HG02759 (cell line): ENCODE measurements at regions not wholly inside any gene's neighbourhood (a gene's known extent, or its start where the extent isn't known, plus 50 kb on each side); places are given as distances from the start of the nearest gene placed in this dataset.

ENCODE experiments used
- ATAC-seq: cut with Tn5 transposase; IDR thresholded peaks from one replicate; pipeline ENCODE4 v1.9.1; 2021; ENCODE audit warnings: mild to moderate bottlenecking, moderate library complexity; ENCODE audit not compliant: unreplicated experiment

DNA sequence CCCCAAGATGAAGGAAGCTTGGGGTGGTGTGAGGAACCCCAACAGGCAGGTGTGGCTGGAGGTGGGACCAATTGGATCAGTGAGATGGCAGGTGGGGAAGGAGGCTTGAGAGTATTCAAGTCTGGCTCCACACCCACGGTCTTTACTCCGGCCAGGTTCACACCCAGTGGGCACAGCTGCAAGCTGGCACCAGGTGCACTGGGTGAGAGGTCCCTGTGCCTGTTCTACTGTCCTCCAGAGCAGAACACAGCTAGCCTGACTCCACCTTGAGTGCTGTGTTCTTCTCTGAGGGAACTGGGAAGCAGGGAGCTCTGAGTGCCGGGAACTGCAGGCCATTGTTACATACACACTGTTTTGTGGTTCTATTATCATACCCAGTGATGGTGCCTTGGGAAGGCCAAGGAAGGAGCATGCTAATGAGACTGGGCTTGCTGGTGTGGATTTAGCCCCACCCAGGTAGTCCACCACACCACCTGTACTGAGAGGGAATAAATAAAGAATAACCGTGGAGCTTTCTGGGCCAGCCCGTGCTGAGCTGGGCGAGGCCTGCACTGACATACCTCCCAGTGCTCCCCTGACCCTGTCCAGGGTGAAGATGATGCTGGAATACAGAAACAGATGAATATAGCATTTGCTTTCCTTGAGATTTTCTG, 93.4 kb downstream of the ABHD5 start:
- ATAC-seq: no peak

DNA sequence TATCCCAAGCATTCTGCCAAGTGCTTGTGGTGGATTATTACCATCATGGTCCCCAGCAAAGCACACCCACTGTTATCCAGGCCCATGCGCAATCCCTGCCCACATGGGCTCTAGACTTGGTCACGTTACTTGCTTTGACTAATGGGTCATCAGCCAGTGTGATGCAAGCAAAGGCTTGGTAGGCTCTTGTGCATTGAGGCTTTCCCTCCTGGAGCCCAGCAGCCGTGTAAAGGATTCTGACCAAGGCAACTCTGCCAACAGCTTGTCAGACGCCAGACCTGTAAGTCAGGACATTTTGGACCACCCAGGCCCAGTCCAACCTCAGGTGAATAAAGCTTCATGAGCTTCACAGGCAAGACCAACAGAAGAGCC, 93.9 kb downstream of the ABHD5 start:
- ATAC-seq: no peak

DNA sequence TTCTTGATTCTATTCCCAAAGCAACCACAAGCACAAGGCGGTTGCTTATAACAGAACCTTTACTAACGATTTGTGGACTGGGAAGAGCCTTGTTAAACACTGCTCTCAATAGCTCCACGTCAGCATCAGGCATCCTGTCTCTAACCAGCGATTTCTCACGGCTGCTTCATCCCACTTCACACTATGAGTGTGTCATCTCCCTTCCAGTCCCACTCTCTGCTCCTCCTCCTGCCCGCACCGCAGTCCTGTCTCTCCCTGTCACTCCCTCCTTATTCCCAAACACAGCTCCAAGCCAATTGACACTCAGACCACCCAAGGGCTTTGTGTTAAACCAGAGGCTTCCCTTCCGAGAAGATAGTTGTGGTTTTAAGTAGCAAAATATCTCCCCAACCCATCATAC, 94.8 kb downstream of the ABHD5 start:
- ATAC-seq: no peak

DNA sequence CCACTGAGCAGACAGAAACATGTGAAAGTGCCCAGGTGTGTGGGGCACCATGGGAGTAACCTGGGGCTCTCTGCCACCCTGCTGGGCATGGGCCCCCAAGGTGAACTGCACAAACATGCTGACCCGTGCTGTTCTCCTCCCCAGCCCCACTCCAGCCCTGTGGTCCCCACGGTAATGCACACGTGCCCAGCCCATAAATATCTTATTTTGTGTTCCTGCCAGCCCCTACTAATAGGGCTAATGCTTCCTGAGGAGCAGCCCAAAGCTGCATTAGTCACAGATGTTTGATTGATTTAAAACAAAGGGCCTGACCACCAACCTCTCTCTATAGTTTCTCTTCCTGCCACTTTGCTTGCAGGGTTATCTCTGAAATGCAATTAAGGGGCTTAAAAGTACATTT, 95.4 kb downstream of the ABHD5 start:
- no peak for ATAC-seq

DNA sequence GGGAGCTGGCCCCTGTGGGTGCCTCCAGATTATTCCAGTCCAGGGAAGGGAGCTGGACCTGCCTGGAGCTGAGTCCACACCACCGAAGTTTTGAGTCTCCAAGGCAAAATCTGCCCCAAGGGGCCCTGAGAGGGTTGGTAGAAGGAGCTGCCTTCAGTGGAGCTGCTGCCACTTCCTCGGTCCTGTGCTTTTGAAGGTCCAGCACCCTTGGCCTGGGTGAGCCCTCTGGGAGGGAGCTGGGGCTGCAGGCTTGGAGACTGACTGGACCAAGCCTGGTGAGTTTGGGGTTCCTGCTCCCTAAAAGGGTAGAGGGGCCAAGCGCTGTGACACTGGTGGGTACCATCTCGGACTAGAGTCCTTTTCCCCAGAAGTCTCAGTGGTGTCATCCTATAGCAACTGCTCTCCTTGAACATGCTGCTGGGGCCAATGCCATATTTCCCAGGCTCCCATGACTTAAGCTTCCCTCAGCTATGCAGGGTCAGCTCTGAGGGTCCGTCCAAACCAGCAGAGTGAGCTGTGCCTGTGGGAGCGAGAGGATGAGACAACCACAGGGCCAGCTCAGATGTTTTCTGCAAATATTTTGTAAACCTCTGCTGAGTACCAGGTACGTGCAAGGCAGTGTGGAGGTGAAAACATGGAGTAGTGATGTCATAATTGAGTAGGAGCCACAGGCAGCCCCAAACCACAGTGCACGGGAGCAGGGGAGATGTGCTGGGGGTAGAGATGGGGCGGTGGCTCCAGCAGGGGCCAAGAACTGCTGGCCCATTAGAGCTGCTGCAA, 96.0 kb downstream of the ABHD5 start:
- no peak for ATAC-seq

DNA sequence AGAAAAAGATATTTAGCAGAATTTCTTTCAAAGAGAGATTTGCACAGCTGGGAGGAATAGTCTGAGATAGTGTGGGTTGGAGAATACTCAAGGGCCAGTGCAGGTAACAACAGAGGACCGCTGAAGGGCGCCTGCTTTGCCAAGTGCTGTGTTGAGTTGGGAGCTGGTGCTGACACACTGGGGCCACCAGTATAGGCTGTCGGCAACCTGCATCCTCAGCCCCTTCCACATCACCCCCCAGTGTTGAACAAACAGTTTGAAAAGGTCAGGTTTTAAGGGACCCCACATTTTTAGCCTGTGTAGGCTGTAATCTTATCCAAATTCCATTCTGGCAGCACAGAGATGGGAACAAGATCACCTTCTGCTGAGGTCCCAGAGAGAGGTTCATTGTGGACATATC, 96.6 kb downstream of the ABHD5 start:
- no peak for ATAC-seq

DNA sequence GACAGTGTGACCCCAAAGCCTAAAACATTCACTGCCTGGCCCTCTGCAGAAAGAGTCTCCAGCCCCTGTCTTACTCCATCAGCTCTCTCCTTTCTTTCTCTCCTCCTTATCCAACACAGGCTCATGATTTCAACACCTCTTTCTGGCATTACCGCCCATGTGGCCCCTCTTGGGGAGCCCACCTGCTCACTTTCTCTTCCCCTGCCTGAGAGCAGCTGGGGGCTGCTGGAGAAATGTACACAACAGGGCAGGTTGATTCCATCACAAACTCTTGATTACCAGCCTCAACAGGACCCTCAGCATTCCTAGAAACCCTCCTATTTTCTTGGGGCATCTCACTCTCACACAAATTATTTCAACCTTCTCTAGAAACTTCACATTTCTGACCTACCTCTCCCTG, 98.3 kb downstream of the ABHD5 start:
- no peak for ATAC-seq

DNA sequence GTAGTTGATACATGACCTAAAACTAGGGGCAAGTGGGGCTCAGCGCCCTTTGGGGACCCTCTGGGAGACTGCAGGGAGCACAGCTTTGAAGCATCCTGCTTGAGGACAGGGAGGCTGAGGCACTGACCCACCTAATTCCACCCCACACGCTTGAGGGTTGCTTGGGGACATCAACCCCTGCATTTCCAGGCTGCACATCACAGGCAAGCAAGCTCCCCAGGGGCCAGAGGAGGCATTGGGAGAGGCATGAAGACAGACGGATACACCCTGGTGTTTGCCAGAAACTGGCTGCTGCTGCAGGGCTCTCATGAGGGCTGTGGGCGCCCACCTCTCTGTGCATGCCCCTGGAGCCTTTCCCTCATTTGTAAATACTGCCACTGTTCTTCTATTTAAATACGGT, 99.3 kb downstream of the ABHD5 start:
- ATAC-seq: no peak

DNA sequence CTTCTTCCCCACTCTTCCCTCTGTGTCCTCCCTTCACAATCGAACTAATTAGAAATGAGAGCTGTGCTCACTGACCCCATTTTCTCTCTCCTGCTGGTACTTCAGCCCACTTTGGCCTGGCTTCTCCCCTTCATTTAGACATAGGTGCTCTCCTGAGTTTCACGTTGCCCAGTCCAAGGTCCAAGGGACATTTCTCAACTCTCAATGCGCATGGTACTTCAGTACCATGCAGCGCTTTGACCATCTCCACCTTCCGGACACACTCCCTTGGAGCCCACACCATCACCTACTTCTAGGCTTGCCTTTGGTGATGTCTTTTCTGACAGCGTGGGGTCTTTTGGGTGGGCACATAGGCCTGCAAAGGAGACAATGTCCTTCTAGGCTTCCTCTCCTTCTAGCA, 99.7 kb downstream of the ABHD5 start:
- no peak for ATAC-seq

DNA sequence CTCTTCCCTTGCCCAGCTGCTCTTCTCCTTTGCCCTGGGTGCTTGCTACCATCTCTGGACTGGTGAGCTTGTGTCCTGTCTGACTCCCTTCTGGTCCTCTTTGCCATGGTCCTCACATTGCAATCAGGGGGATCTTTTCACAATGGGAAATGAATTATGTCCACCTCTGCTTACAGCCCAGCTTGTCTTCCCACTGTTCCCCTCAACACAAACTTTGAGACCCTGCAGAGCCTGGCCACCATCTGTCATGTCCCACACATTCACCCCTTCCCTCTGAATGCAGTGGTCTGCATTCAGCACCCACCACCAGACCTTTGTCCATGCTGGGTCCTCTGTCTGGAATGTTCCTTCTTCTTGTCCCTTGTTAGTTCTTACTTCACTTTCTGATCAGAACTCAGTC, 100.5 kb downstream of the ABHD5 start:
- no peak for ATAC-seq

DNA sequence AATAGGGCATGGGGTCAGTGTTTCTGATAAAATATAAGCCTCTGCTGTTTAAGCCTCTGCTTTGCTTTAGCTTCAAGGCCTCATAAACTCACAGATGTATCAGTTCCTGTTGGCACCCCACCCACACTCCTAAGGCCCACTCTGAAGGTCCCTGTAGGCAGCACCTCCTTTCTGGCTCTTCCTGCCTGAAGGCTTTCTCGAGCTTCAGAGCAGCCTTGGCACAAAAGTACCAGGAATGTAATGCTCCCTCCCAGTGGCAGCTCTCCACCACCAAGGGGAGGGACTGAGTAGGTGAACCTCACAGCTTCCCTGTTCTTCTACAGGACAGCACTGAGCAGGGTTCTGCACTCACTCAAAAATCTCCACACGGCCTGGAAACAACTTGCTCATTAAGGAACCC, 102.2 kb downstream of the ABHD5 start:
- ATAC-seq: no peak

DNA sequence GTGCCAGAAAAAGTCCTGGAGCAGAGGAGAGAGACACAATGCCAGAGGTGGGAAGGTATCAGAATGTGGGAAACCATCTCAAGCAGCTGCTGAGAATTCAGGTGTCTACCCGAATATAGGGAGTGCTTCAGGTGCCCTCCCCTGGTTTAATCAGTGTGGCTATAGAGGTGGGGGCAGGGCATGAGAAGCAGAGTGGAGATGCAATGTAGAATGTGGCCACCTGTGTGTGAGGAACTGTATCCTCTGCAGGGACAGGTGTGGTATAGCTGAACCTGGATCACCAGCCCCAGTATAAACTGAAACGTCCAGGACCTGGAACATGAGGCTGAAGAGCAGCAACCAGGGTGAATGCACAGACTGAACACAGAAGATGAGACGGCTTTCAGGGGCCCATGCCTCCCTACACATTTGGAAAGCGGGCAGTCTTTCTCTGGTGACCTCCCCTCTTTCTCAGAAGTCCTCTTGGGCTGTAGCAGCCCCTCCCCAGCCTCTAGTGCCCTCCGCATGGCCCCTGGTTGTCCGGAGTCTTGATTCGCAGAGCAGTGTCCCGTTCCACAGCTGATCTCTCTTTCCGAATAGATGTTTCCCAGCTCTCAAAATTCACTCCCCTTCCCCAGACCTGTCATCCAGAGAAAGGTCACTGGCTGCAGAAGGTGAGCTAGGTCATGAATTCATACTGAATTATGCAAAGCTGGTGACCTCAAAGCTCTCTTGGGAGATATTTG, 103.1 kb downstream of the ABHD5 start:
- no peak for ATAC-seq

DNA sequence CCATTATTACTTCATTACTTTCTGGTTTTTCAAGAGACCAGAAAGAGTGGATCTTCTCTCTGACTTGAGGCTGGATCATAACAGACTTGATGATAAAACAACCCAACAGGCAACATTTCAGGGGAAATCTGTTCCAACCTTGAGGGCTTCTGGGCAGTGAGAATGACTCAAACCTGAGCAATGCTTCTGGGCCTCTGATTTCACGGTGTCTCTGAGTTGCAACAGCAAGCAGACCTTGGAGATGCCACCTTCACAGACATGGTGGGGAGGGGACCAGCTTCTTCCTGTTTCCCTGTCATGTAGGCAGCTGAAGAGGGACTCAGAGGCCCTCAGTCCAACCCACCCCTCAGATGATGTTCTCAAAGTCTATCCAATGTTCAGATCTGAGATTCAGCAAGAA, 104.0 kb downstream of the ABHD5 start:
- ATAC-seq: no peak

DNA sequence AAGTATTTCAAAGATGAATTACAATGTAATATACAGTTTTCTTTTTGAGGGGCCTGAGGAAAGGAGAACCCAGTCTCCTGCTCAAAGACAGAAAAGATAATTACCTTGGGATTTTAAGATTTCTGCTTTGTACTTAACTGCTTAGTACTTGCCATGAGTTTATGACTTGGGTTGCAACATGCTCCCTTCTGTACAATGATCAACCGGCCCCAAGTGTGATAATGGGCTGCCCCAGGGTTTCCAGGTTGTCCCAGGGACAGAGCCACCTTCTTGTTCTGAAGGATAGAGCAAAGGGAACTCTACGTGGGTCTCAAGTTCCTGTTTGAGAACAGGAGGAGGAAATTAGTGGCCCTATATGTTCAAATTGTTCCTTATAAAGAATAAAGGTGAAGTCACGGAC, 104.8 kb downstream of the ABHD5 start:
- ATAC-seq: no peak

DNA sequence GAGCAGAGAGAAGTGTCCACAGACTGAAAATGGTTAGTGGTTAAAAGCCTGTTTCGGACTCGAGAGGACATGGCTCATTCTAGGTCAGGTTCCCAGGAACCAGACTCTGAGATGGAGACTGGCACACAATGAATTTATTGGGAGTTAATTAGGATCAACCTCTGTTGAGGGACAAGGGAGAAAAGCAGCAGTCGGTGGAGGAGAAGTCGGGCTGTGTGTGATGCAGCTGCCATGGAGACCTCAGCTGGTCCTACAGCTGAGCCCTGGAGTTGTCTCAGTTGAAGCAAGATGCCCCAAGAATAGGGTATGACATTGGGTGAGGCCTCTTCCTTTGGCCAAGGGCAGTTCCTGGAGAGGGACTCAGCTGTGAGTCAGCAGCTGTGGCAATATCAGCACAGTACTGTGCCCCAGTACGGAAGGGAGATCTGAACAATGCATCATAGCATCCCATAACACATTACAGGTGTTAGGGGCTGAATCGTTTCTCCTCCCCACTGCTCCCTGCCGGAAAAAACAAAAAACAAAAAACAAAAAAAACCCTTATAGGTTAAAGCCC, 105.4 kb downstream of the ABHD5 start:
- no peak for ATAC-seq

DNA sequence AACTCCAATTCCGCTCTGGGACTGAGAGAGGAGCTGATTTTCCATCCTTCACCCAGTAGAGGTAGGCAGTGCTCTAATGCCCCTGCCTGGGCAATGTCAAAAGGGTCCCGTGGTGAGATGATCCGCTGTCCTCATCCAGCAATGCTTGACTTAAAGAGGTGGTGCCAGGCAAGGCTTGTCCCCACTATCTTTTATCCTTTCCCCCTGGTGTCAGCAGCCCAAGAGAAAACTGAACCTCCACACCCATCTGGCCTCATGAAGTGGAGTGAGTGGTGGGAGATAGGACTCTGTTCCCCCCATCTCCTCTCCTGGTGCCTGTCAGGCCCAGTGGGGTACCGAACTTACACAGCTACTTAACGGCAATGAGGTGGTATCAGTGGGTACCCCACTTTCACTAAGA, 107.1 kb downstream of the ABHD5 start:
- no peak for ATAC-seq

DNA sequence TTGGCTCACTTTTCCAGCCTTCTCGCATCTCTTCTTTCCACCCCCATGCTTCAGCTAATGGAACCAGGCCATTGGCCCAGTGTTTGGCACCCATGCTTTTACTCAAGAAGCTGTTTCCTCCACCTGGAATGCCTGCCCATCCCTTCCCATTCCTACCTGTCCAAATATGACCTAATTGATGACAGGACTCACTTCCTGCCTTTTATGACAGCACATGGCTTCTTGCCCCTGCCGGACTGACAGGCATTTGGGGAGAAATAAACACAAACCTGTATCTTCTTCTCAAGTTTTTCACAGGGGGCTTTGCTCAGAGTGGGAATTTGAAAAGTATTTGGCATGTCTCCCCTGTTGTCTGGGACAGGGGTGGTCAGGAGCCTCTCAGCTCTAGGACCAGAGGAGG, 120.1 kb downstream of the ABHD5 start:
- no peak for ATAC-seq

DNA sequence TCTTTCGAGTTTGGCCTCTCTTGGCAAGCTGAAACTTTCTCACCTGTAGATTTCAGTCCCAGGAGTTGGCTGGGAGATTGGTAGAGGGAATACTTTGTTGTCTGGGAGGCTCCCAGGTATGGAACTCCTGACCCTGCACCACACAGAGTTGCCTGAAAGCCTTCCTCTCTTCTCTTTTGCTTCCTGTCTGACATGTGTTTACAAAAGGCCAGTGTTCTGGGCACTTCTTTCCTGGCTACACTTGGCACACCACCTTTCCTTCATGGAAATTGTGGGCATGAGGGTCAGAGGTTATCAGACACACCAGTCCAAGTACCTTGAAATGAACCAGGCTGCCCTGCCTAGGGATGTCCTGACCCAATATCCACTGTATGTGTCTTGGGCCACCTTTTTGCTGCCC, 123.7 kb downstream of the ABHD5 start:
- ATAC-seq: no peak

DNA sequence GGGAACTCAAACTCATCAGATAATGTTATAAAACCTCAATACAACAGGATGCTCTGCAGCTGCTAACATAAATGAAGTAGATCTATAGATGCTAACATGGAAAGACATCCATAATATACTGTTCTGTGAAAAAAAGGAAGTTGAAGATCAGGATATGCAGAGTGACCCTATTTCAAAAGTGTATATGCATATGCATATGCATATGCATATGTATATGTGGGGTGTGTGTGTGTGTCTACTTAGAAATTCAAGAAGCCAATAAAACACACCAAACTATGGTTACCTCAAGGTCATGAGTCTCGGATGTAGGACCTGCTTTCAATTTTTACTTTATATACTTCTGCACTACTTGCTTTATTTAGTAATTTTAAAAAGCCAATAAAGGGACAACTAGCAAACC, 125.6 kb downstream of the ABHD5 start:
- no peak for ATAC-seq

DNA sequence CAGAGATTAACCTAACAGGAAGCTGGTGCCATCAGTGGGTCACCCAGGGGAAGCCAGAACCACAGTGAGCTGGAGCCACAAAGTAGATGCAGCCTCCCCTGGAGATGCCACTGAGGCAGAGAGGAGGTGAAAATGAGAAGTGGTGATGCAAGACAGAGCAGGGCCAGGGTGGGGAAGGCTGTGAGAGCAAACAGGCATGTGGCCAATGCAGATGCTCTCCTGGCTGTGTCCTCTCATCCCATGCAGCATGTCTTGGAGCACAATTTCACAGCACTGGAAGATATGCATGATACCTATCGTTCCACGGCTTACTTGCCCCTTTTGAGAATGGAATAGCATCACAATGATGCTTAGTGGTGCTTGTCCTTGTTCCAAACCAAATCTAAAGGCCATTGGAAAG, 126.3 kb downstream of the ABHD5 start:
- ATAC-seq: no peak

DNA sequence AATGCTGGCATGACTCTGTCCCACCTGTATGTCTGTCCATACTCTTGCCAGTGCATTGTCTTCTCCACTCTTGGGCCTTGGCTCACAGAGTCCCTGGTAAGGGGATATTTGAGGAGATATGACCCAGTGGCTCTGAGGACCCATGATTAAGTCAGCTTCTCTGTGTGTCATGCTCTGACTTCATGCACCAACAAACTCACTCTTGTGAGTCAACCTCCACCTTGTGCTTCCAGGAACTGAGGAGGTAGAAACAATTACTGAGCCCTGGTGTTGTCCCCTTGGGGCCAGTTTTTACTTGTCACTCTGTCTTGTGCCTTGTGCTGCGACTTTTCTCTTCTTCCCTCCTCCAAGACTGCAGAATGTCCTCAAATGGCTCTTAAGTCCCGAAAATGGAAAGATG, 127.1 kb downstream of the ABHD5 start:
- no peak for ATAC-seq

DNA sequence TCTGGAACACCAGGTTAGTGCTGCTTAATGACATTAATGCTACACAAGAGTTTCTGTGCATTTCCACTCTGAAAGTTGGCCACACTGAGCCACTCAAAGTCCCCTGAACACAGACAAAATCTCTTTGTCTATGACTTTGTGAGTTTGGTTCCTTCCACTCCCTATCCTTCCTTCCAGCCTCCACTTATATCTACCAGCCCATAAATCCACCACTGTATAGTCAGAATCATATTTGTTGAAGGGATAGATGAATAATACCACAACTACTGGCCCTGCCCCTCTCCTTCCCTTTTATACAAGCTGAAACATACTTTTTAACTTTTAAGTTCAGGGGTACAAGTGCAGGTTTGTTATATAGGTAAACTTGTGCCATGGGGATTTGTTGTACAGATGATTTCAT, 127.5 kb downstream of the ABHD5 start:
- ATAC-seq: no peak
